Thoracic aorta (tissue), 2 donors: ENCODE measurements at regions not wholly inside any gene's neighbourhood (a gene's known extent, or its start where the extent isn't known, plus 50 kb on each side); places are given as distances from the start of the nearest gene placed in this dataset.

Experiments used
- ATAC-seq: fragments of 150-250 bp; one replicate; pipeline ENCODE4 v1.8.0; 2017; ENCODE audit warnings: low read depth; ENCODE audit not compliant: insufficient number of reproducible peaks, low FRiP score
- DNase-seq: peaks from one replicate; pipeline ENCODE4 v3.0.0-alpha.2; 2020; ENCODE audit warnings: low spot score
- H3K27ac ChIP-seq, 2 donors: fragments of 200-600 bp; sonication (generic); 1 replicate in 1 of 2; 2 replicates in 1 of 2; pipeline ENCODE4 v1.5.1; 2016; ENCODE audit warnings: mild to moderate bottlenecking in 2 of 2, moderate library complexity in 2 of 2
- H3K27me3 ChIP-seq: fragments of 200-600 bp; sonication (generic); replicated peaks from 2 replicates; pipeline ENCODE4 v1.6.0; 2016; ENCODE audit warnings: mild to moderate bottlenecking; ENCODE audit not compliant: insufficient read depth
- H3K36me3 ChIP-seq: fragments of 200-600 bp; sonication (generic); one replicate; pipeline ENCODE4 v1.5.1; 2016
- H3K4me1 ChIP-seq, 2 donors: fragments of 200-600 bp; sonication (generic); 1 replicate in 1 of 2; 2 replicates in 1 of 2; pipeline versions ENCODE4 v1.5.1 to v1.6.0; 2016; ENCODE audit warnings: low read depth in 2 of 2, mild to moderate bottlenecking in 1 of 2; ENCODE audit not compliant: control insufficient read depth in 1 of 2
- H3K4me3 ChIP-seq: fragments of 200-600 bp; sonication (generic); 2 replicates; pipeline ENCODE4 v1.5.1; 2016; ENCODE audit warnings: mild to moderate bottlenecking
- H3K9me3 ChIP-seq: fragments of 200-600 bp; sonication (generic); 2 replicates; pipeline ENCODE4 v1.5.1; 2016
- CTCF ChIP-seq: fragments of 200-600 bp; sonication (generic); IDR thresholded peaks from one replicate; pipeline ENCODE4 v1.5.1; 2019; ENCODE audit warnings: antibody characterized with exemption

GRCh38 chr4:123516576-123516975 lies 120.0 kb downstream of the SPRY1 start:
- Histone ChIP-seq H3K36me3 (no peaks in the 10 kb centered on the region), H3K27me3 (no peaks in the 10 kb centered on the region), H3K4me3 (no peak overlapping the region), H3K4me1 (no peaks in the 10 kb centered on the region), H3K27ac (no peak overlapping the region), H3K9me3 (no peaks in the 10 kb centered on the region)
- ATAC-seq, result no peak
- no peak for TF ChIP-seq CTCF
- DNase-seq, result no peak

GRCh38 chr4:123517176-123517575 lies 120.6 kb downstream of the SPRY1 start:
- DNase-seq (no peak), ATAC-seq (no peak)
- H3K4me3 ChIP-seq, result no peak overlapping the region
- H3K4me1 ChIP-seq, result no peaks in the 10 kb centered on the region
- H3K9me3 ChIP-seq, result no peaks in the 10 kb centered on the region
- no peaks in the 10 kb centered on the region for H3K27me3 ChIP-seq
- H3K27ac ChIP-seq, result no peak overlapping the region
- no peaks in the 10 kb centered on the region for H3K36me3 ChIP-seq
- no peak for TF ChIP-seq CTCF

- TF ChIP-seq CTCF, result no peak
- no peaks in the 10 kb centered on the region for H3K9me3 ChIP-seq
- DNase-seq (no peak), ATAC-seq (no peak)
- no peak overlapping the region for H3K27ac ChIP-seq
- H3K27me3 ChIP-seq, result no peaks in the 10 kb centered on the region
- no peak overlapping the region for H3K4me3 ChIP-seq
- no peaks in the 10 kb centered on the region for H3K36me3 ChIP-seq
- no peaks in the 10 kb centered on the region for H3K4me1 ChIP-seq
These were observed 121.4 kb downstream of the SPRY1 start for GRCh38 chr4:123517971-123518370.

- Histone ChIP-seq H3K9me3 (no peaks in the 10 kb centered on the region), H3K4me1 (no peaks in the 10 kb centered on the region), H3K36me3 (no peaks in the 10 kb centered on the region), H3K27me3 (no peaks in the 10 kb centered on the region), H3K4me3 (no peak overlapping the region), H3K27ac (no peak overlapping the region)
- no peak for TF ChIP-seq CTCF
- no peak for DNase-seq
- no peak for ATAC-seq
These were observed 123.7 kb downstream of the SPRY1 start for GRCh38 chr4:123520325-123520724.

GRCh38 chr4:123522081-123522480 lies 125.5 kb downstream of the SPRY1 start:
- Histone ChIP-seq H3K9me3 (no peaks in the 10 kb centered on the region), H3K27me3 (no peaks in the 10 kb centered on the region), H3K4me3 (no peak overlapping the region), H3K27ac (no peak overlapping the region), H3K4me1 (no peaks in the 10 kb centered on the region), H3K36me3 (no peaks in the 10 kb centered on the region)
- ATAC-seq (no peak), DNase-seq (no peak)
- no peak for TF ChIP-seq CTCF
